Stimulated activated CD4-positive, alpha-beta T cell treated with anti-CD3 and anti-CD28 coated beads, Interleukin-1b, Interleukin-23, amount 100 ng/mL, for 1 hour (primary cell): ENCODE measurements at regions not wholly inside any gene's neighbourhood (a gene's known extent, or its start where the extent isn't known, plus 50 kb on each side); places are given as distances from the start of the nearest gene placed in this dataset.

Experiments
- DNase-seq, 2 donors: peaks; one replicate each; pipeline ENCODE4 v3.0.0-alpha.2; 2020; ENCODE audit warnings: low read depth in 2 of 2

- no peak for DNase-seq
These were observed 104.7 kb upstream of the SSBP2 start for GRCh38 chr5:81855591-81855990.

DNA sequence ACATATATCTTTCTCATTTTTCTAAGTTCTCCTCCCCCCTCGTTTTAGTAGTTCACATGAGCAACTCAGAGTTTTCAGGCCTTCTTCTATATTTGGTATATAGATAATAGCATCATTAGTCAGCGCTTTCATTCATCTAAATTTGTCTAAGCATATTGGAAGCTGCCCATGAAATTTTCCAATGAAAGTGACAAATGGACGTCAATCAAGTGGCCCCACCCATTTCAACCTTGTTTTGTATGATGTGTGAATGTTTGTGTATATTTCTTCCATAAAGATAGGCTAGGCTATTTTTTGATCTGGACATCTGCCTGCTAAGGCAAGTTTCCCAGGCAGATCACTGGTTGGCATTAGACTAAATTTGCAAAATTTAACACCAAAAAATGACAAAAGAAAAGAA lies 104.0 kb upstream of the SSBP2 start:
- DNase-seq = no peak

DNA sequence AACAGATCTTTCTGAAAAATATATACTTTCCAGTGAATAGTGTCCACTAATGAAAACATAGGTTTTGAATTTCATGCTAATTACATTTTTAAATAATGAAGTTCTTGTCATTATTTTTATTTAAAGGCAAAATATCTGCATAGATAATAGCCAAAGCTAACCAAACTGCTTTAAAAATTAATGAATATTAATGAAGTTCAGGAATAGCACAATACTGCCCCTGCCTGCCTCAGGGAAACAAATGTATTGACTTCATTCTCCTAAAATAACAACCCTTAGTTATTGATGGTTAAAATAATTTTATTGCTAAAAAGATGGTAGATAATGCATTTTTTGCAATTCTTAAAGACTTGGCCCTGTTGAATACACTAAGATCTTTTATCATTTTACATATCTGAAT lies 103.6 kb upstream of the SSBP2 start:
- no peak for DNase-seq

- no peak for DNase-seq
These were observed 102.1 kb upstream of the SSBP2 start for GRCh38 chr5:81853030-81853357.

- DNase-seq = no peak
These were observed 101.6 kb upstream of the SSBP2 start for GRCh38 chr5:81852291-81853029.

DNA sequence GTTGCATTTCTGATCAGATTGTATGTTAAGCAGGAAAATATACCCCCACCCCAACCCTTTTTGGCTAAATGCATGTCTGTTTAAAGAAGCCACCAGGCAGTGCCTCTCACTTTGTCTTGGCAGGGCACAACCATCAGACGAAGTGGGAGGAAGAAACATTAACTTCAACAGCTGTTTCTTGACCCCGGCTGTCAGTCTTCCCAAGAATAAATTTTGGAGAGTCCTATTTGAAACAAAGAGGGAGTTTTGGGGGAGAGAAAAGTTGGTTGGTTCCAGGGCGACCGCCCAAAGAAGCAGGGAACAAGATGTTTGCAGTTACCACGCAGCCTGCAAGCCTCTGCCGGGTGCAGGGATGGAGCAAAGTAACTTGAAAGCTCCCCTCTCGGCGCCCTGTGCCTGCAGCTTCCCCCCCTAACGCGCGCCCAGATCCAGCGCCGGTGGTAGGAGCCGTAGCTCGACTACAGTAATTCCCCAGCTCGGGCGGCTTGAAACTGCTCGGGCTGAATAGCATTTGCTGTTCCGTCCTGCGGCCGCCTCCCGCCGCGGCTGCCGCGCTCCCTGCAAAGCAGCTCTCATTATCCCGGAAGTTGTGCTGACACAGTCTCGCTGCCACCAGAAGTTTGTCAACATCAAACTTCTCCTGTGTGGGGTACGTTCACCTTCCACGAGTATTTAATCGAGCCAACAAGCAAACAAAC lies 100.7 kb upstream of the SSBP2 start:
- DNase-seq = peak; percentile 77 to 83

- DNase-seq = no peak
These were observed 99.8 kb upstream of the SSBP2 start for GRCh38 chr5:81850501-81851357.

GRCh38 chr5:81849770-81850367 lies 99.0 kb upstream of the SSBP2 start:
- DNase-seq = no peak

- no peak for DNase-seq
These were observed 97.5 kb upstream of the SSBP2 start for GRCh38 chr5:81848362-81848880.

DNA sequence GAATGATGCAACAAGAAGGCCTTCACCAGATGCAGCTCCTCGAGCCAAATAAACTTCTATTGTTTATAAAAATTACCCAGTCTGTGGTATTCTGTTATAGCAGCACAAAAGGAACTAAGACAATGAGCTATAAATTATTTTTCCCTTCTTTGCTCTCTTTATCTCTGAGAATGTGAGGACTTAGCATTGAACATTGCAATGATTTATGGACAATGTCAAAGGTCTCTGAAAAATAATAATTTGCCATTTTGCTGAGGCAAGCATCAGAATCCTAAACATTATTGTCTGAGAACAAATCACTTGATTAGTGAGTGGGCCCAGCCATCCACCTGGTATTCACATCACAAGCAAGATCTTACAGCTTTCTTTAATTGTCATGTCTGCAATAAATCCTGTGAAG lies 95.4 kb upstream of the SSBP2 start:
- DNase-seq = no peak

- DNase-seq = no peak
These were observed 92.9 kb upstream of the SSBP2 start for GRCh38 chr5:81843845-81844244.

DNA sequence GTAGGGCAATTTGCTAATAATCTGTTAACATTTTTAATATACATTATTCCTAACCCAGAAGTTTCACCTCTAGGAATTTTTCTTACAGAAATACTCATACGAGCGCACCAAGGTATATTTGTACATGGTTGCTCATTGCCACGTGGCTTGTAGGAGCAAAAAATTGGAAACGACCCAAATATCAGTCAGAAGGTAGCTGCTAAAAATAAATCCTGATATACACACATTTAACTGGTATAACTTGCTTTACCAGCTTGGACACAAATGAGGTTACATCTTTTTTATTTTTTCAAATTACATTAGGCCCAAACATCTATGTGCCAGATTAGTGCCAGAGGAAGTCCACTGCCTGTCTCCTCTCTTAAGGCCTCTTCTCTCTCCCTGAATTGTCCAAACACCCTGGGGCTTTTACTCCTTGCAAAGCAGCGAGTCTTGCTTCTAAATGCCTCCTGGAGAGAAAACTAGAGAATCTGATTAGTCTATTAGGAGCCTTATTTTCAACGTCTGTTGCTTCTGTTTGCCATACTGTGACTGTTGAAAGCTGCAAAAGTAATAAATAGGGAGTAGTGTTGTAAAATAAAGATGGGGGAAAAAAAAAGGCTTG lies 92.0 kb upstream of the SSBP2 start:
- no peak for DNase-seq

- DNase-seq = no peak
These were observed 88.1 kb upstream of the SSBP2 start for GRCh38 chr5:81839034-81839433.

- no peak for DNase-seq
These were observed 87.5 kb upstream of the SSBP2 start for GRCh38 chr5:81838307-81838906.

- no peak for DNase-seq
These were observed 86.9 kb upstream of the SSBP2 start for GRCh38 chr5:81837667-81838306.

- no peak for DNase-seq
These were observed 85.0 kb upstream of the SSBP2 start for GRCh38 chr5:81835814-81836367.

DNA sequence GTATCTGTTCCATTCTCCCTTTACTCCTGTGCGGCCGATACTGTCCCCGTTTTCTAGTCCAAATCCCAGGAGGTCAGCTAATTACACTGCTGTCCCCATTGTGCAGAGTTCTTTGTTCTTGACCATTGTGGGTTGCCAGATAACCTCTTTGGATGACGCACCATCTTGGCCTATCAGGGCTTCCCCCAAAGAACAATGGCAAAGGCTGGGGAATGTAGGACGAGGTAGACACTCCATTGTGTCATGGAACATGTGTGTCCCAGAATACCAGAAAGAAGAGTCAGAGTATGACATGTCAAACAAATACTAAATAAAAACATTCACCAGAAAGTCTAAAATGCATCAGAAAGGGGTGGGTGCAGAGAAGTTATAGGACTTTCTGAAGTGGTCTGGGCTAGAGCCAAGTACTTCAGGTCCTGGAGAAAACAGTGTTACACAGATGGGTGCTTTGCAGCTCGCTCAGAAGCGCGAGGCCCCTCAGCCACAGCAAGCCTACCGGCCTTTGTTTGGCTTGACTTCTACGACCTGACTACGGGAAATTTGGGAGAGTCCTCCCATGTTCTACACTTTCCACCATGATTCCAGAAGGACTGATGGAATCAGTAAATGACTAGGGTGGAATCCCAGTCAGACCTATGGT lies 83.2 kb upstream of the SSBP2 start:
- no peak for DNase-seq

GRCh38 chr5:81830596-81830995 lies 79.7 kb upstream of the SSBP2 start:
- DNase-seq = no peak

DNA sequence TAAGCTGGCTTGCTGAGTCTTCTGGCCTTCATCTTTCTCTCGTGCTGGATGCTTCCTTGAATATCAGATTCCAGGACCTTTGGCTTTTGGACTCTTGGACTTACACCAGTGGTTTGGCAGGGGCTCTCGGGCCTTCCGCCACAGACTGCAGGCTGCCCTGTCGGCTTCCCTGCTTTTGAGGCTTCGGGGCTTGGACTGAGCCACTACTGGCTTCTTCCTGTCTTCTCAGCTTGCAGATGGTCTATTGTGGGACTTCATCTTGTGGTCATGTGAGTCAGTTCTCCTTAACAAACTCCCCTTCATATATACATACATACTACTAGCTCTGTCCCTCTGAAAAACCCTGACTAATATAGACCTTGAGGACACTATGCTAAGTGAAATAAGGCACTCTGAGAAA lies 78.3 kb upstream of the SSBP2 start:
- DNase-seq = no peak

DNA sequence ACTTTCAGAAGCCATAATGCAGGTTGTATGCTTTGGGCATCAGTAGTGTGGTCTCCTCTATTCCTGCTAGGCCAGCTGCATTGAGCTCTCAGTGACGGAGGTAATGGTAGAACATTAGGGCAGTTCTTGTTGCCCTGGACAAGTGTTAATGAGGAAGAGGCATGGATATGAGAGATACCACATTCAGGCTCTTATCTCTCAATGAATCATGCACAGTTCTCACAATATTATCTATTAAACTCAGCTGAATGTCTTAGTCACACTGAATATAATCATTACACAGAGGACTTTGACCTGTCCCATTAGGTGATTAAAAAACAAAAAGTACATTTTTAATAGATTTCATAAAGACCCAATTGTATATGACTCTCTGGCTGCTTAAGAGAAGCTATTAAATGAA lies 76.6 kb upstream of the SSBP2 start:
- no peak for DNase-seq
